IMR-90 (cell line): ENCODE measurements at regions not wholly inside any gene's neighbourhood (a gene's known extent, or its start where the extent isn't known, plus 50 kb on each side); places are given as distances from the start of the nearest gene placed in this dataset.

Experiments
- ATAC-seq: fragments of 200-7000 bp; cut with Tn5 transposase; 2 replicates; pipeline ENCODE4 v1.9.1; 2020; ENCODE audit warnings: low read depth, mild to moderate bottlenecking, moderate library complexity
- BruUV-seq: library from RNA; stranded (reverse); fragments of 400-500 nt; replicated peaks from 2 replicates; lab custom pipeline; 2021; lab: Mats Ljungman, UMichigan
- CTCF ChIA-PET: fragments of 300-600 bp; formaldehyde crosslinking; extraction: SDS; loops from one replicate; lab custom pipeline; 2021; ENCODE audit warnings: antibody characterized with exemption; lab: Yijun Ruan, JAX
- POLR2A ChIA-PET: fragments of 300-600 bp; sonication (Branson Sonifier 250); formaldehyde crosslinking; loops from one replicate; lab custom pipeline; 2022; ENCODE audit warnings: antibody characterized with exemption; ENCODE audit not compliant: unreplicated experiment; lab: Charles Lee
- DNase-seq: peaks from one replicate; pipeline ENCODE4 v3.0.0; 2013
- H2AFZ ChIP-seq: replicated peaks from 2 replicates; pipeline ENCODE3; 2013; ENCODE audit warnings: low read length, mild to moderate bottlenecking; ENCODE audit not compliant: poor library complexity
- H2AK5ac ChIP-seq: 2 replicates; pipeline ENCODE4 v1.6.1; 2013; ENCODE audit warnings: low read depth, low read length, inconsistent platforms
- H2AK9ac ChIP-seq: replicated peaks from 2 replicates; pipeline ENCODE3; 2013; ENCODE audit warnings: mild to moderate bottlenecking, low read depth, low read length, moderate library complexity; ENCODE audit not compliant: poor library complexity
- H2BK120ac ChIP-seq: 2 replicates; pipeline ENCODE4 v1.6.1; 2013; ENCODE audit warnings: low read depth, low read length, inconsistent platforms
- H2BK15ac ChIP-seq: 3 replicates; pipeline ENCODE4 v1.6.1; 2013; ENCODE audit warnings: low read depth, low read length, inconsistent platforms
- H2BK20ac ChIP-seq: 2 replicates; pipeline ENCODE4 v1.6.1; 2013; ENCODE audit warnings: low read depth, mild to moderate bottlenecking, inconsistent platforms, low read length, moderate library complexity
- H2BK5ac ChIP-seq: 2 replicates; pipeline ENCODE4 v1.6.1; 2013; ENCODE audit warnings: mild to moderate bottlenecking, low read depth, low read length, inconsistent platforms; ENCODE audit not compliant: poor library complexity, severe bottlenecking
- H3K14ac ChIP-seq: replicated peaks from 2 replicates; pipeline ENCODE4 v1.6.1; 2013; ENCODE audit warnings: low read depth, low read length, inconsistent platforms
- H3K18ac ChIP-seq: 2 replicates; pipeline ENCODE4 v1.6.1; 2013; ENCODE audit warnings: low read depth, low read length, control low read depth
- H3K23ac ChIP-seq: 2 replicates; pipeline ENCODE4 v1.6.1; 2013; ENCODE audit warnings: low read depth, low read length, inconsistent platforms
- H3K27ac ChIP-seq: 2 replicates; pipeline ENCODE4 v1.5.1; 2013; ENCODE audit warnings: mild to moderate bottlenecking, control low read depth, low read length; ENCODE audit not compliant: insufficient read depth
- H3K27me3 ChIP-seq: 2 replicates; pipeline ENCODE4 v1.6.1; 2013; ENCODE audit warnings: low read length; ENCODE audit not compliant: control insufficient read depth, insufficient read depth
- H3K36me3 ChIP-seq: 2 replicates; pipeline ENCODE4 v1.6.1; 2013; ENCODE audit warnings: low read length, mixed read lengths; ENCODE audit not compliant: control insufficient read depth, insufficient read depth
- H3K4ac ChIP-seq: 2 replicates; pipeline ENCODE4 v1.6.1; 2013; ENCODE audit warnings: low read depth, low read length, inconsistent platforms
- H3K4me1 ChIP-seq: 2 replicates; pipeline ENCODE4 v1.6.1; 2013; ENCODE audit warnings: low read length, mixed read lengths; ENCODE audit not compliant: control insufficient read depth, insufficient read depth
- H3K4me2 ChIP-seq: 2 replicates; pipeline ENCODE4 v1.6.1; 2013; ENCODE audit warnings: low read depth, mild to moderate bottlenecking, control low read depth, low read length, moderate library complexity
- H3K4me3 ChIP-seq: 2 replicates; pipeline ENCODE4 v1.5.1; 2013; ENCODE audit warnings: low read depth, mild to moderate bottlenecking, control low read depth, low read length, moderate library complexity; ENCODE audit not compliant: insufficient read depth
- H3K56ac ChIP-seq: 2 replicates; pipeline ENCODE4 v1.6.1; 2013; ENCODE audit warnings: low read length, inconsistent platforms; ENCODE audit not compliant: insufficient read depth; ENCODE audit errors: extremely low read depth
- H3K79me1 ChIP-seq, 2 experiments: 2 replicates each; pipeline ENCODE4 v1.6.1; 2013; ENCODE audit warnings: low read length in 2 of 2, inconsistent platforms in 1 of 2, low read depth in 1 of 2
- H3K9ac ChIP-seq: 2 replicates; pipeline ENCODE4 v1.6.1; 2013; ENCODE audit warnings: low read depth, low read length, control low read depth
- H3K9me1 ChIP-seq: 2 replicates; pipeline ENCODE4 v1.6.1; 2013; ENCODE audit warnings: low read length, inconsistent platforms; ENCODE audit not compliant: insufficient read depth
- H3K9me3 ChIP-seq: 2 replicates; pipeline ENCODE4 v1.6.1; 2013; ENCODE audit warnings: low read length; ENCODE audit not compliant: control insufficient read depth, insufficient read depth
- H4K20me1 ChIP-seq: 2 replicates; pipeline ENCODE4 v1.6.1; 2013; ENCODE audit warnings: low read length, inconsistent platforms; ENCODE audit not compliant: insufficient read depth
- H4K5ac ChIP-seq: 2 replicates; pipeline ENCODE4 v1.6.1; 2013; ENCODE audit warnings: mild to moderate bottlenecking, low read depth, low read length, control low read depth
- H4K8ac ChIP-seq, 2 experiments: 2 replicates each; pipeline ENCODE4 v1.6.1; 2013; ENCODE audit warnings: low read depth in 2 of 2, low read length in 2 of 2, control low read depth in 1 of 2, inconsistent platforms in 1 of 2
- H4K91ac ChIP-seq: 2 replicates; pipeline ENCODE4 v1.6.1; 2013; ENCODE audit warnings: low read depth, low read length, inconsistent platforms; ENCODE audit not compliant: insufficient read depth
- CTCF ChIP-seq: conservative IDR thresholded peaks from 2 replicates; pipeline ENCODE4 v1.5.1; 2012; ENCODE audit warnings: mild to moderate bottlenecking, low read depth, low read length, improper control_type of control experiment
- dilution Hi-C: fragments of 300-500 bp; cut with HindIII; formaldehyde crosslinking; loops from one replicate; pipeline ENCODE4 v1.14.3; 2018; ENCODE audit warnings: low sequenced_read_pairs; ENCODE audit not compliant: unreplicated experiment
- in situ Hi-C: fragments of 300-500 bp; cut with MboI; formaldehyde crosslinking; loops from 3 replicates; pipeline ENCODE4 v1.14.3; 2019; ENCODE audit warnings: low sequenced_read_pairs, inconsistent platforms, mixed read lengths
- intact Hi-C: fragments of 100-400 bp; cut with micrococcal nuclease; formaldehyde crosslinking; loops from 2 replicates; pipeline ENCODE4 v1.10.0; 2022

GRCh38 chr5:57931352-57931751 is 448.7 kb upstream of the ACTBL2 start:
- DNase-seq (no peak), ATAC-seq (no peak)
- no peak overlapping the region for H4K8ac ChIP-seq
- dilution Hi-C loops: no loop called here
- H3K9me1 ChIP-seq: no peaks in the 10 kb centered on the region
- no peak overlapping the region for H2BK15ac ChIP-seq
- H3K36me3 ChIP-seq: no peaks in the 10 kb centered on the region
- no peak overlapping the region for H4K5ac ChIP-seq
- H3K9ac ChIP-seq: no peak overlapping the region
- no peak overlapping the region for H3K23ac ChIP-seq
- H2BK120ac ChIP-seq: no peak overlapping the region
- no peak for TF ChIP-seq CTCF
- H4K20me1 ChIP-seq: no peaks in the 10 kb centered on the region
- no peak overlapping the region for H2AK9ac ChIP-seq
- POLR2A ChIA-PET: no interaction called here
- no peak overlapping the region for H2BK20ac ChIP-seq
- H3K56ac ChIP-seq: no peak overlapping the region
- CTCF ChIA-PET: interaction anchor here (1.5 kb wide), 1 partner anchor 11 kb away, joined by 6 read pairs; no protein-coding TSS in a partner anchor
- no peaks in the 10 kb centered on the region for H3K9me3 ChIP-seq
- intact Hi-C loops: no loop called here
- H3K27me3 ChIP-seq: no peaks in the 10 kb centered on the region
- H3K4me1 ChIP-seq: no peaks in the 10 kb centered on the region
- no peak overlapping the region for H3K14ac ChIP-seq
- H3K18ac ChIP-seq: no peak overlapping the region
- H2AFZ ChIP-seq: no peak overlapping the region
- no peak overlapping the region for H3K4me3 ChIP-seq
- no TSS peak for BruUV-seq
- no peak overlapping the region for H3K4ac ChIP-seq
- H4K91ac ChIP-seq: no peak overlapping the region
- no peak overlapping the region for H2BK5ac ChIP-seq
- H2AK5ac ChIP-seq: no peak overlapping the region
- in situ Hi-C loops: no loop called here
- H3K4me2 ChIP-seq: no peak overlapping the region
- H3K79me1 ChIP-seq: no peaks in the 10 kb centered on the region
- H3K27ac ChIP-seq: no peak overlapping the region
